DMS 273 treated with DMSO at 0.1 percent for 48 hours (cell line): ENCODE measurements at regions not wholly inside any gene's neighbourhood (a gene's known extent, or its start where the extent isn't known, plus 50 kb on each side); places are given as distances from the start of the nearest gene placed in this dataset.

Experiments
- DNase-seq: peaks from one replicate; lab custom pipeline; 2025; lab: John Stamatoyannopoulos, UW

- no peak for DNase-seq
Measured at GRCh38 chr12:105847068-105847467, 291.7 kb downstream of the NUAK1 start.

GRCh38 chr12:105848286-105848685 lies 290.5 kb downstream of the NUAK1 start:
- no peak for DNase-seq

DNA sequence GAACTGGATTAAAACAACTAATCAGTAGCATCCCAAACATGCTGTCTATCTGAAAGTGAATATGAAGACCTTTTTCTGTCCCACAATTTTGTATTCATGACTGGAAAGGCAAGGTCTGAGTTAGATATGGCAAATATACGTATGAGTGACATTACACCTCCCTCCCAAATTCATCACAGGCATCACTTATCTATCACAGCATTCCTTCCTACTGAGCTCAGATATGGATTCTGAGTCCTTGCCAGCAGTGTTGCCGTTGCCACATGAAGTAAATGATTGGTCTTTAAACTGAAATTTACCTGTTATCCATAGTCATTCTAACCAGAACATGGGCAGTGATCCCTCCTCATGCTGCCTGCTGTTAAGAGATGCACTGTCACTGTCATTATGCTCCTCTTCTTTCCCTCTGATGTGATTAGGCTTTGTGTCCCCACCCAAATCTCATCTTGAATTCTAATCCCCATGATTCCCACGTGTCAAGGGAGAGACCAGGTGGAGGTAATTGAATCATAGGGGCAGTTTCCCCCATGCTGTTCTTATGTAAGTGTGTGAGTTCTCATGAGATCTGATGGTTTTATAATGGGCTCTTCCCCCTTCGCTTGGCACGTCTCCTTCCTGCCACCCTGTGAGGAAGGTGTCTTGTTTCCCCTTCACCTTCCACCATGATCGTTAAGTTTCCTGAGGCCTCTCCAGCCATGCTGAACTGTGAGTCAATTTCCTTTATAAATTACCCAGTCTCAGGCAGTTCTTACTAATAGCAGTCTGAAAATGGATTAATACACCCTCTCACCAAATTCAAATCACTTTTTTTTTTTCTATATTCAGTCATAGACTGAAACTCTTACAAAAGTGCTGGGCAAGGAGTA lies 288.4 kb downstream of the NUAK1 start:
- no peak for DNase-seq

- no peak for DNase-seq
Measured at GRCh38 chr12:105852496-105852895, 286.3 kb downstream of the NUAK1 start.

GRCh38 chr12:105852951-105853350 lies 285.8 kb downstream of the NUAK1 start:
- DNase-seq: no peak

DNA sequence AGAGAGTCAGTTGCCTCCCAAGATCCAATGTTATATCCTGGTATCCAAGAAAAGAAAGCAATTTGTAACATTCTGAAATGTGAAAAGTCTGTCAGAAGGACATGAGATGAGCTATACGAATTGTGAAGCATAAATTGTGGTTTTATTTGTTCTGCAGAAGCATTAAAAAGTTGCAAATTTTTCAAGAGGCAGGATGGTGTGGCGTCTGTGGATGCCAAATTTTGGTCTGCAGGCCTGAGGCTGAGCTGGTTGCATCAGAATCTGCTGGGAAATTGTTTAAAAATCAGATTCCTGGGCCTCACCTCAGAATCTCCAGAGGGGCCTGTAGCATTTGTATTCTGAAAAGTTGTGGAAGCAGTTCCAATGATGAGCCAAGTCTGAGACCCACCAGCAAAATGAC lies 284.7 kb downstream of the NUAK1 start:
- no peak for DNase-seq

DNA sequence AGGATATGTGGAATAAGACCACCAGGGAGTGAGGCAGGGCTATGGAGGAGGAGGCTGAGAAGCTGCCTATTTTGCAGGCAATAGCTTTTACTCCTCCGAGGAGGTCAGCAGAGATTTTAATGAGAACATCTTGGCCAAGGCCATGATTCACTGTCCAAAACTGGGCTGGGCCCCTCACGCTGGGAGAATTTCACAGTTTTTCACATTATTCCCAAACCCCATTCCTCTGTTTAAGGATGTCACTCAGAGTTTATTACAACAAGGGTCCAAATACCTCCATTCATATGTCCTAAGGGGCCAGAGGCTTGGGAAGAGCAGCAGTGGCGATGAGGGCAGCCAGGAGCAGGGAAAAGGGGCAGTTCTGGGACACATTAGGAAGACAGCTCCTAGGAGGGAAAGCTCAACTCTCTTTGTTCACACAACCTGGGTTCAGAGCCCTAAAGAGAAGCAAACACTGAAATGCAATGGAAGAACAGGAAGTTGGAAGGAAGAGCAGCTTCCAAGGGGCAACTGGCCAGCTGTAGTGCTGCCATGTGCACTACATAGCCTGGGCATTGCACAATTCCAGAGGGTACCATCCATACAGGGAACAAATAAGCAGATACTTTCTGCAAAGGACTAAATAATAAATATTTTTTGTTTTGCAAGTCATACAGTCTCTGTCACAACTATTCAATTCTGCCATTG lies 283.2 kb downstream of the NUAK1 start:
- no peak for DNase-seq

GRCh38 chr12:105856048-105856405 lies 282.7 kb downstream of the NUAK1 start:
- no peak for DNase-seq

- no peak for DNase-seq
Measured at GRCh38 chr12:105858981-105859710, 279.6 kb downstream of the NUAK1 start.

- no peak for DNase-seq
Measured at GRCh38 chr12:105860561-105861207, 278.1 kb downstream of the NUAK1 start.

GRCh38 chr12:105861227-105861626 lies 277.5 kb downstream of the NUAK1 start:
- DNase-seq: no peak

GRCh38 chr12:105862163-105862821 lies 276.5 kb downstream of the NUAK1 start:
- no peak for DNase-seq

DNA sequence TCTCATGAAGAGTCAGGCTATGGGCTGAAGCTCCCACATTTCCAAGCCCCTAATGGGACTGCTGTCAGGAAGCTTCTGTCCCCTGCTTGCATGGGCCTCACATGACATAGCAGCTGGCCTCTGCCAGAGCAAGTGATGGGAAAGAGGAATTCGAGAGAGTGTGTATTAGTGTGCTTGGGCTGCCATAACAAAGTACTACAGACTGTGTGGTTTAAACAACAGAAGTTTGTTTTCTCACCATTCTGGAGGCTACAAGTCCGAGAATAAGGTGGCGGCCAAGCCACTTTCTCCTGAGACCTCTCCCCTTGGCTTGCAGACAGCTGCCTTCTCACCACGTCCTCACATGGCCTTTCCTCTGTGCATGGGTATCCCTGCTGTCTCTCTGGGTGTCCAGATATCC lies 274.4 kb downstream of the NUAK1 start:
- no peak for DNase-seq

DNA sequence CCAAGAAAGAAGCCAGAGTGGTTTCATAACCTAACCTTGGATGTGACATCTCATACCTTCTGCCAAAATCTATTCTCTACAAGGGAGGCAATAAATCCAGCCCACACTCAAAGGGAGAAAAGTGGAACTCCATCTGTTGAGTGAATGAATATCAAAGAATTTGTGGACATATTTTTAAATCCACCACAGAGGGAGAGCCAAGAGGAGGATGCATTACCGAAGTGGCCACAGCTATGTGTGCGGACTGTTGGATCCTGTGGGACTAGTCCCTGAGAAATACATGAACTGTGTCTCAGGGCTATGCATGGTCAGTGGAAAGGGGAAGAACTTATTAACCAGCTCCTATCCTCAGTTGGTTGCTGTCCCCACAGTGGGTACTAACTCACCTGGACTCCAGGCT lies 273.9 kb downstream of the NUAK1 start:
- DNase-seq: no peak

DNA sequence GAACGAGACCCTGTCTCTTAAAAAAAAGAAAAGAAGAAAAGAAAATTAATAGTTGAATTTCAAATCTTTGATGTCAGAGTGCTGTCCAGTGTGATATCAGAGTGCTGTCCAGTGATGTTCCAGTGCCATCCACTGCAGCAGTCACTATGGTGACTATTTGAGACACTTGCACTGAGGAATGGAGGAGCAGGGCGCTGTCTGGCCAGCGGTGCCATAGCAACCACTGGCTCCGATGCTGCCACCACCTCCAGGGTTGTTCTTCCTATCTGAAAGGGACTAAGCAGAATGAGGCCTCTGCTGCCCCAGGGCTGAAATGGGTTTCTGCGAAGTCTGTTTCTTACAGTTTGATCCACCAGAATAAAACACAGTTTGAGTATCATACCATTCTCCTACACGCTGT lies 272.9 kb downstream of the NUAK1 start:
- no peak for DNase-seq

DNA sequence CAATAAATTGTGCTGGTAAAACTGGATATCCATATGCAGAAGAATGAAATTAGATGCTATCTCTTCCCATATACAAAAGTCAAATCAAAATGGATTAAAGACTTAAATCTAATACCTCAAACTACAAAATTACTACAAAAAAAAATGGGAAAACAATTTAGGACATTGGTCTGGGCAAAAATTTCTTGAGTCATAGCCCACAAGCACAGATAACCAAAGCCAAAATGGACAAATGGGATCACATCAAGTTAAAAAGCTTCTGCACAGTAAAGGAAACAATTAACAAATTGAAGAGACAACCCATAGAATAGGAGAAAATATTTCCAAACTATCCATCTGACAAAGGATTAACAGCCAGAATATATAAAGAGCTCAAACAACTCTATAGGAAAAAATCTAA lies 264.6 kb downstream of the NUAK1 start:
- DNase-seq: no peak

DNA sequence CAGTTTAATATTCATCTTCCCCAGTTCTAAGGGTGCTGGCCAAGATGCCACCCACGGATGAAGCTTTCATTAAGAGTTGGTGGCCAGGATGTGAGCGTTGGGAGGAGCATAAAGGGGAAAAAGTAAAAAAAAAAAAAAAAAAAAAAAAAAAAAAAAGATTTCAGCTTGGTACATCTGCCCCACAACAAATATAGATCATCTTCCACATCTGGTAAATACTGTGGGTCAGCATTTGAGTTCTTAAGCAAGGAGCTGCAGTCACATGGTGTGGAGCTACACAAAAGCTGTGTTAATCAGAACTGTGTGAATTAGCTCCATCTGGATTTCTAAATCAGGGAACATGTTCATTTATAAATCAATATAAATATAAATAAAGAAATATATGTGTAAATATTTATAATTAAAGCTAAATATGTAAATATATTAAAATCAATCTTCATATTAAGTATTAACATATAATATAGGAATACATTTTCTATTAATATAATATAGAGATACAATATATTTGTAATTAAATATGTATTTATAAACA lies 262.3 kb downstream of the NUAK1 start:
- DNase-seq: no peak

- DNase-seq: no peak
Measured at GRCh38 chr12:105878964-105879363, 259.8 kb downstream of the NUAK1 start.

GRCh38 chr12:105880824-105881388 lies 257.8 kb downstream of the NUAK1 start:
- no peak for DNase-seq

GRCh38 chr12:105882404-105882803 lies 256.4 kb downstream of the NUAK1 start:
- DNase-seq: no peak

DNA sequence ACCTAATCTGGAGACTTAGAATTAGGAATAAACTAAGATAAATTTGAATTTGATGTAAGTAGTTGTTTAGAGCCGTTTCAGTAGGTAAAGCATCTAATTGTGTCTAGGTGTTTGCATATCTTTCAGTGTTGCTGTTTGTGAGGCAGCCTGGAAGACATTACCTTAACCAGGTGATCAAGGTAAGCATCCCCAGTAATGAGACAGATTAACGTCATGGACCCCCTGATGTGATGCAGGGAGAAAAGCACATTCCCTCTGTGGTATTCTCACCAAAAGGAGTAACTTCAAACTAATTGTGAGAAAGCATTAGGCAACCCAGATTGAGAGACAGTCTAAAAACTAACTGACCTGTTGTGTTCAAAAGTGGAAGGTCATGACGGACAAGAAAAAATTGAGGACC lies 251.6 kb downstream of the NUAK1 start:
- no peak for DNase-seq
